WI38 (cell line): ENCODE measurements at regions not wholly inside any gene's neighbourhood (a gene's known extent, or its start where the extent isn't known, plus 50 kb on each side); places are given as distances from the start of the nearest gene placed in this dataset.

Experiments used
- H3K4me3 ChIP-seq: 2 replicates; pipeline ENCODE4 v1.5.1; 2011; ENCODE audit warnings: low read depth, mild to moderate bottlenecking, control low read depth, low read length
- TF ChIP-seq, protein P1 (sequence below): IDR thresholded peaks from 2 replicates; pipeline ENCODE4 v1.5.1; 2012; ENCODE audit warnings: low read depth, mild to moderate bottlenecking, control low read depth, low read length

DNA sequence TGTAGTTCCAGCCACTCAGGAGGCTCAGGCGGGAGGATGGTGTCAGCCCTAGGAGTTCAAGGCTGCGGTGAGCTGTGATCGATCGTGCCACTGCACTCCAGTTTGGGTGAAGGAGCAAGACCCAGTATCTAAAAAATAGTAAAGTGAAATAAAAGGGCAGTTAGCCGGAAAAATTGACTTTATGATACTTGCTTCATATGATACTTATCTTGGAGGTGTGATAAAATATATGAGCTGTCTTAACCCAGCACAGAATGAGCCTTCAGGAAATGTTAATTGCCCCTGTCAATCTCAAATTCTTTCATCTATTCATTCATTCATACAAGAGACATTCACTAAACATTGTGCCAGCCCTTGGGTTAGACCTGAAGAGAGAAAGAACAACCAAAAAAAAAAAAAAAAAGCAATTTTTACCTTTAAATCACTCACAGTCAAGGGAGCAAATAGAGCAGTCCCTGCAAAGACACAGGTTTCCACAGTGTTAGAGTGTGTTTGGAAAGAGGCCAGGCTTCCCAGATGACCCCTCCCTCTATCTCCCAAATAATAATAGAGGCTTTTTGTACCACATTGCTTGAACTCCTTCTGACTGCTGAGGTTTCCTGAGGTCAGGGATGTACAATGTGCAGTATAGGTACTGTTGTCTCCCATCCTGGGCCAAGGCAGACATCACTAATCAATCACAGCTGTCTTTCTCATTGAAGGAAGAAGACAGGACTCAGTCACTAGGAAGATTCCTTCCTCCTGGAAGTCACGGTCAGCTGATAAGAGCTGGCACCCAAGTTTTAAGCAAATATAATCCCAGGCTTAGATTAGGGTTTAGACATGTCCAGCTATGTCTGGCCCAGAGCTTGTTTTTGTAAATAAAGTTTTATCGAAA lies 454.6 kb downstream of the MIAT start:
- TF ChIP-seq, protein P1, sequence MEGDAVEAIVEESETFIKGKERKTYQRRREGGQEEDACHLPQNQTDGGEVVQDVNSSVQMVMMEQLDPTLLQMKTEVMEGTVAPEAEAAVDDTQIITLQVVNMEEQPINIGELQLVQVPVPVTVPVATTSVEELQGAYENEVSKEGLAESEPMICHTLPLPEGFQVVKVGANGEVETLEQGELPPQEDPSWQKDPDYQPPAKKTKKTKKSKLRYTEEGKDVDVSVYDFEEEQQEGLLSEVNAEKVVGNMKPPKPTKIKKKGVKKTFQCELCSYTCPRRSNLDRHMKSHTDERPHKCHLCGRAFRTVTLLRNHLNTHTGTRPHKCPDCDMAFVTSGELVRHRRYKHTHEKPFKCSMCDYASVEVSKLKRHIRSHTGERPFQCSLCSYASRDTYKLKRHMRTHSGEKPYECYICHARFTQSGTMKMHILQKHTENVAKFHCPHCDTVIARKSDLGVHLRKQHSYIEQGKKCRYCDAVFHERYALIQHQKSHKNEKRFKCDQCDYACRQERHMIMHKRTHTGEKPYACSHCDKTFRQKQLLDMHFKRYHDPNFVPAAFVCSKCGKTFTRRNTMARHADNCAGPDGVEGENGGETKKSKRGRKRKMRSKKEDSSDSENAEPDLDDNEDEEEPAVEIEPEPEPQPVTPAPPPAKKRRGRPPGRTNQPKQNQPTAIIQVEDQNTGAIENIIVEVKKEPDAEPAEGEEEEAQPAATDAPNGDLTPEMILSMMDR = no peak
- no peak overlapping the region for H3K4me3 ChIP-seq

DNA sequence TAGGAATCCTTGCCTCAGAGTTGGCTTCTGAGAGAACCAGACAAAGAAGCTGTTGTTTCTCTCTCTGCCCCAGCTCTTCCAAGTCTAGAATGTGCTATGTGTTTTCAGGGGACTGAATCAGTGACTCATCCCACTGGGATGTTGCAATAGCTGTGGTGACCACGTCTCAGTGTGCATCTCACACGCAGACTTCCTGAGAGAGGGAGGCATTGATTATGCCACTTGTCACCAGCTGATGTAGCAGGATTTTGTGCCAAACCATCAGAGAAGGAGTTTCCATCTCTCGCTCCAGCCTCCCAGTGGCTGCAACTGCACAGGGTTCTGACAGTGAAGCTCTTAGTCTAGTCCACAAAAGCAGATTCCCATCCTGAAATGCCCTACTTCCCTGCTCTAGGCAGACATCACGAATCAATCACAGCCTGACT lies 455.8 kb downstream of the MIAT start:
- TF ChIP-seq, protein P1 = no peak
- H3K4me3 ChIP-seq = no peak overlapping the region

DNA sequence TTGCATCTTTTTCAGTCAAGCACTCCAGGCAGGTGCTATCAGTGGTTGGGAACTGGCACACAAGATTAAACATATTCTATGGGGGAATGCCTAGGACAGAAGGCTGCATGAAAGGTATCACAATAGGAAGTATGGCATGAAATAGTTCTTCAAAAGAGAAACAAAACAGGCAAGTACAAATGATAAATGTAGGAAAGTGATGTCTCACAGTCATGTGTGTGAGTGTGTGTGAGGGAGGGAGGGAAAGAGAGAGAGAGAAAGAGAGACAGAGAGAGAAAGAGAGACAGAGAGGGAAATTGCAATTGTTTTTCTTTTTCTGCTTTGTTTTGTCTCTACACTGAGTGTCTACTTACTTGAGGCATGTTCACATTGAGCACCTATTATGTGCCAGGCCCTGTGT lies 456.3 kb downstream of the MIAT start:
- TF ChIP-seq, protein P1 = no peak
- no peak overlapping the region for H3K4me3 ChIP-seq

DNA sequence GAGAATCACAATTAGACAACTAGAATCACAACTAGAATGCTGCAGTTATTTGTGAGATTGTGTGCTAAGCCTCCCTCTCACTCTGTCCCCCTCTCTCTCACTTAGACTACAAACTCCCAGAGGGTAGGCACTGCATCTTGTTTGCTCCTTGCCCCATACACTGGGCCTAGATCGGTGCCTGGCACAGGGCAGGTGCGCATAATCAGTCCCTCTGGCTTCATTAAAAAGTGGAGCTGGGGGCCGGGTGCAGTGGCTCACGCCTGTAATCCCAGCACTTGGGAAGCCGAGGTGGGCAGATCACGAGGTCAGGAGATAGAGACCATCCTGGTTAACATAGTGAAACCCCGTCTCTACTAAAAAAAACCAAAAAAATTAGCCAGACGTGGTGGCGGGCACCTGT lies 456.8 kb downstream of the MIAT start:
- H3K4me3 ChIP-seq = no peak overlapping the region
- TF ChIP-seq, protein P1 = no peak

DNA sequence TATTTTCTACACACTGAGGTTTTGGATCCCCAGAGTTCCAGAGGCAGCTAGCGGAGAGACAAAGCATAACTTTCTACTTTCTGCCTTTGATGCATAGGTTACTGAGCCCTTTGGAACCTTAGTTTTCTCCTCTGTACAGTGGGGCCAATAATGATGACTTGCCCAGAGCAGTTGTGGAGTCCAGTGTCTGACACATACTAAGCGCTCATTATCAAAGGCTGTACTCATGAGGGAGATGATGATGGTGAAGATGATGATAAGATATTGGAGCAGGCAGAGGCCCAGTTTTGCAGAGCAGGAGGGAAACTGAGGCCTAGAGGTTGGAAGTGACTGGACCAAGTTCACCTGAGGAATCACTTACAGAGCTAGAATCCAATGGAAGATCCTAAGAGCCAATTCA lies 458.0 kb downstream of the MIAT start:
- H3K4me3 ChIP-seq = no peak overlapping the region
- TF ChIP-seq, protein P1 = no peak

DNA sequence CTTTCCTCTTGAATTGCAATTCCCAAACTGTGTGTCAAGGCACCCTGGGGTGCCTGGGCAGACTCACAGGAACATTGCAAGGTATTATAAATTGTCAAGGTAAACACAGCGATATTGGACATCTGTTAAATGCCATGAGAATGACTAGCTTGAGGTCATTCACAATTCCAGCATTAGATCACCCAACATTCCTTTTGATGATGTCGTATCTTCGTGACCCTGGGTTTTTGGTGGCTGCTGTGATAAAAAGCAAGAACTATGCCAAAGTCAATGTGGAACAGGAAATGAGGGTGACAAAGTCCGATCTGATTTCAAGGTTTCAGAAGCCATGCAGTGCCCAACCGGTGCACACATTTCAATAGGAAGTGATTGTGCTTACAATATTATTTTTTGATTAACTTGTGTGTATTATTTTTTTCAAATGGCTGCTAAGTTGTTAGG lies 458.4 kb downstream of the MIAT start:
- no peak overlapping the region for H3K4me3 ChIP-seq
- TF ChIP-seq, protein P1 = no peak

DNA sequence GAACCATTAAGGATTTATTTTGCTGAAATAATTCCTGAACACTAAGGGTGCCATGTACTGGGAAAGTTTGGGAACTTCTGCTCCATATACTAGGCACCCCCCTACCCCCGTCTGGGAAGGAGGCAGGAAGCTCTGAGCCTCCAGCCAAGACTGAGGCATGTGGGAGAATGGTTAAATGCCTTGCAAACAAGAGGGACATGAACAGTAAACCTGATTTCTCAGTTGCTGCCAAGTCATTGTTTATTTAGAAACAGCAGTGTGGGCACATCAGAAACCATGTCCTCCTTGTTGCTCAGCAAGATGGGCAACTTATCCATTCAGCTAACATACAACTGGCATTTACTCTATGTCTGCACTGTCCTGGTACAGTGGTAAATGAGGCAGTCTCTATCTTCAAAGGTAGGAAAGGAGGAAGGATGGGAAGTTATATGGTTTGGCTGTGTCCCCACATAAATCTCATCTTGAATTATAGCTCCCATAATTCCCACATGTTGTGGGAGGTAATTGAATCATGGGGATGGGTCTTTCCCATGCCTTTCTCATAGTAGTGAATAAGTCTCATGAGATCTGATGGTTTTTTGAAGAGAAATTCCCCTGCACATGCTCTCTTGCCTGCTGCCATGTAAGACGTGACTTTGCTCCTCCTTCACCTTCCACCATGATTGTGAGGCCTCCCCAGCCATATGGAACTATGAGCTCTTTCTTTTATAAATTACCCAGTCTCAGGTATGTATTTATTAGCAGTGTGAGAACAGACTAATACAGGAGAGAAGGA lies 459.1 kb downstream of the MIAT start:
- TF ChIP-seq, protein P1 = no peak
- no peak overlapping the region for H3K4me3 ChIP-seq
